ENCODE measurements at regions not wholly inside any gene's neighbourhood (a gene's known extent, or its start where the extent isn't known, plus 50 kb on each side); places are given as distances from the start of the nearest gene placed in this dataset.

DNA sequence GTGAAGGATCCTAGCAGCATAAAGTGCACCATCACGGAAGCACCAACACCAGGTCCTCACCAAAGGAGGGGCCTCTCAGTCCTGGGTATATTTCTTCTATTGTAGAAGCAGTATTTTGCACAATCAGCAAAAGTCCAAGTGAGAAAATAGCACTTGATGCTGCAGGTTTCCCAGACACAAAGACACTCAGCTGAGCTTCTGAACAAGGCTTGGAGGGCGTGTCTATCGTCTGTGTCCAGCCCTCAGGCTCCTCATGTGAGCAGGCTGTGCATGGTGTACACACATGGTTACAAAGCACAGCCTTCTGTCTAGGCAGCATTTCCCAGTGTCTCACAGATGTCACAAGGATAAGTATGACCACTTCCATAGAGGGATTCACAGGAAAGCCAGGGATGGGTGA lies 98.3 kb upstream of the SPATA12 start (continued):
- TF ChIP-seq FOXP4 (CRISPR knock-in tag; IDR thresholded peaks at IDR 0.05) (no peak), NR3C1 (CRISPR knock-in tag; conservative IDR thresholded peaks at IDR 0.05; ENCODE audit: low read depth) (no peak), SOX15 (CRISPR knock-in tag; IDR thresholded peaks at IDR 0.05) (no peak), PRDM15 (CRISPR knock-in tag; IDR thresholded peaks at IDR 0.05) (no peak)
- TF ChIP-seq, protein P1, sequence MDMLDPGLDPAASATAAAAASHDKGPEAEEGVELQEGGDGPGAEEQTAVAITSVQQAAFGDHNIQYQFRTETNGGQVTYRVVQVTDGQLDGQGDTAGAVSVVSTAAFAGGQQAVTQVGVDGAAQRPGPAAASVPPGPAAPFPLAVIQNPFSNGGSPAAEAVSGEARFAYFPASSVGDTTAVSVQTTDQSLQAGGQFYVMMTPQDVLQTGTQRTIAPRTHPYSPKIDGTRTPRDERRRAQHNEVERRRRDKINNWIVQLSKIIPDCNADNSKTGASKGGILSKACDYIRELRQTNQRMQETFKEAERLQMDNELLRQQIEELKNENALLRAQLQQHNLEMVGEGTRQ (CRISPR knock-in tag; IDR thresholded peaks at IDR 0.05) = no peak

GRCh38 chr3:56960234-56960917 lies 100.1 kb upstream of the SPATA12 start:
- POLR2A ChIA-PET = no interaction called here
- ATAC-seq (no peak), DNase-seq (ENCODE audit: low spot score) (no peak)
- Mint-ChIP-seq H3K4me1 (peaks cover 12% of the 10 kb centered on the region), H3K27ac (no peak overlapping the region), H3K4me3 (no peak overlapping the region), H3K36me3 (no peaks in the 10 kb centered on the region), H3K27me3 (ENCODE audit: low read depth) (no peaks in the 10 kb centered on the region; the same call in 1 of the 2 replicates), H3K9me3 (no peaks in the 10 kb centered on the region)
- CTCF ChIA-PET = no interaction called here
- TF ChIP-seq TEAD4 (CRISPR knock-in tag; IDR thresholded peaks at IDR 0.05) (no peak), ZNF416 (CRISPR knock-in tag; IDR thresholded peaks at IDR 0.05) (no peak), HMGA2 (CRISPR knock-in tag; IDR thresholded peaks at IDR 0.05) (no peak), ZNF396 (CRISPR knock-in tag; IDR thresholded peaks at IDR 0.05; ENCODE audit: borderline replicate concordance) (no peak), CREB1 (CRISPR knock-in tag; IDR thresholded peaks at IDR 0.05) (no peak), CBFB (CRISPR knock-in tag; IDR thresholded peaks at IDR 0.05; ENCODE audit: low read depth) (no peak), ZNF232 (CRISPR knock-in tag; IDR thresholded peaks at IDR 0.05) (no peak), AFF4 (CRISPR knock-in tag; IDR thresholded peaks at IDR 0.05; ENCODE audit: borderline replicate concordance) (no peak), EMX1 (CRISPR knock-in tag; IDR thresholded peaks at IDR 0.05) (no peak), RORB (CRISPR knock-in tag; IDR thresholded peaks at IDR 0.05) (no peak)
- TF ChIP-seq, protein P2, sequence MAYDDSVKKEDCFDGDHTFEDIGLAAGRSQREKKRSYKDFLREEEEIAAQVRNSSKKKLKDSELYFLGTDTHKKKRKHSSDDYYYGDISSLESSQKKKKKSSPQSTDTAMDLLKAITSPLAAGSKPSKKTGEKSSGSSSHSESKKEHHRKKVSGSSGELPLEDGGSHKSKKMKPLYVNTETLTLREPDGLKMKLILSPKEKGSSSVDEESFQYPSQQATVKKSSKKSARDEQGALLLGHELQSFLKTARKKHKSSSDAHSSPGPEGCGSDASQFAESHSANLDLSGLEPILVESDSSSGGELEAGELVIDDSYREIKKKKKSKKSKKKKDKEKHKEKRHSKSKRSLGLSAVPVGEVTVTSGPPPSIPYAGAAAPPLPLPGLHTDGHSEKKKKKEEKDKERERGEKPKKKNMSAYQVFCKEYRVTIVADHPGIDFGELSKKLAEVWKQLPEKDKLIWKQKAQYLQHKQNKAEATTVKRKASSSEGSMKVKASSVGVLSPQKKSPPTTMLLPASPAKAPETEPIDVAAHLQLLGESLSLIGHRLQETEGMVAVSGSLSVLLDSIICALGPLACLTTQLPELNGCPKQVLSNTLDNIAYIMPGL (CRISPR knock-in tag; IDR thresholded peaks at IDR 0.05) = no peak
- TF ChIP-seq, protein P3, sequence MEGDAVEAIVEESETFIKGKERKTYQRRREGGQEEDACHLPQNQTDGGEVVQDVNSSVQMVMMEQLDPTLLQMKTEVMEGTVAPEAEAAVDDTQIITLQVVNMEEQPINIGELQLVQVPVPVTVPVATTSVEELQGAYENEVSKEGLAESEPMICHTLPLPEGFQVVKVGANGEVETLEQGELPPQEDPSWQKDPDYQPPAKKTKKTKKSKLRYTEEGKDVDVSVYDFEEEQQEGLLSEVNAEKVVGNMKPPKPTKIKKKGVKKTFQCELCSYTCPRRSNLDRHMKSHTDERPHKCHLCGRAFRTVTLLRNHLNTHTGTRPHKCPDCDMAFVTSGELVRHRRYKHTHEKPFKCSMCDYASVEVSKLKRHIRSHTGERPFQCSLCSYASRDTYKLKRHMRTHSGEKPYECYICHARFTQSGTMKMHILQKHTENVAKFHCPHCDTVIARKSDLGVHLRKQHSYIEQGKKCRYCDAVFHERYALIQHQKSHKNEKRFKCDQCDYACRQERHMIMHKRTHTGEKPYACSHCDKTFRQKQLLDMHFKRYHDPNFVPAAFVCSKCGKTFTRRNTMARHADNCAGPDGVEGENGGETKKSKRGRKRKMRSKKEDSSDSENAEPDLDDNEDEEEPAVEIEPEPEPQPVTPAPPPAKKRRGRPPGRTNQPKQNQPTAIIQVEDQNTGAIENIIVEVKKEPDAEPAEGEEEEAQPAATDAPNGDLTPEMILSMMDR (IDR thresholded peaks at IDR 0.05) = no peak
- TF ChIP-seq, protein P4, sequence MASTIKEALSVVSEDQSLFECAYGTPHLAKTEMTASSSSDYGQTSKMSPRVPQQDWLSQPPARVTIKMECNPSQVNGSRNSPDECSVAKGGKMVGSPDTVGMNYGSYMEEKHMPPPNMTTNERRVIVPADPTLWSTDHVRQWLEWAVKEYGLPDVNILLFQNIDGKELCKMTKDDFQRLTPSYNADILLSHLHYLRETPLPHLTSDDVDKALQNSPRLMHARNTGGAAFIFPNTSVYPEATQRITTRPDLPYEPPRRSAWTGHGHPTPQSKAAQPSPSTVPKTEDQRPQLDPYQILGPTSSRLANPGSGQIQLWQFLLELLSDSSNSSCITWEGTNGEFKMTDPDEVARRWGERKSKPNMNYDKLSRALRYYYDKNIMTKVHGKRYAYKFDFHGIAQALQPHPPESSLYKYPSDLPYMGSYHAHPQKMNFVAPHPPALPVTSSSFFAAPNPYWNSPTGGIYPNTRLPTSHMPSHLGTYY (CRISPR knock-in tag; IDR thresholded peaks at IDR 0.05) = no peak
